Stimulated activated CD4-positive, alpha-beta T cell treated with anti-CD3 and anti-CD28 coated beads, Interleukin-4, amount 100 ng/mL, for 4 hours (primary cell): ENCODE measurements at regions not wholly inside any gene's neighbourhood (a gene's known extent, or its start where the extent isn't known, plus 50 kb on each side); places are given as distances from the start of the nearest gene placed in this dataset.

Source experiments
- DNase-seq, 2 experiments: peaks; one replicate each; pipeline ENCODE4 v3.0.0-alpha.2; 2020

- no peak for DNase-seq
Observed at GRCh38 chr10:128921389-128922022, 545.5 kb upstream of the MGMT start.

DNA sequence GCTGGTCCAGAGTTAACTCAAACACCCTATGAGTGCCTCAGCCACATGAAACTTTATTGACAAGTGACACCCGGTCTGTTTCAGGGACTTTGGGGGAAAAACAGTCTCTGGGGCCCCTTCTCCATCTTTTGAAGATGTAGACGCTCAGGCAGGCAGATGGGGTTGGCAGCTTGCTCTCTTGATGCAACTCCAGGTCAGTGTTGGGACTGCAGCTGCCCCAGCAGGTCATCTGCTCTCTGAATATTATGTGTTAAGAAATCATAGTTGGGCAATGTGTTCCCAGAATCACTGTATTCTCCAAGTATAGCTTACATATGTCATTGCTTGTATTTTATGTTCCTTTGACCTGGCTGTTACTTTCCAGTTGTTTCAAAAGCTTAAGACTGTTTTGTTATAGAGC, 544.9 kb upstream of the MGMT start:
- DNase-seq: no peak

DNA sequence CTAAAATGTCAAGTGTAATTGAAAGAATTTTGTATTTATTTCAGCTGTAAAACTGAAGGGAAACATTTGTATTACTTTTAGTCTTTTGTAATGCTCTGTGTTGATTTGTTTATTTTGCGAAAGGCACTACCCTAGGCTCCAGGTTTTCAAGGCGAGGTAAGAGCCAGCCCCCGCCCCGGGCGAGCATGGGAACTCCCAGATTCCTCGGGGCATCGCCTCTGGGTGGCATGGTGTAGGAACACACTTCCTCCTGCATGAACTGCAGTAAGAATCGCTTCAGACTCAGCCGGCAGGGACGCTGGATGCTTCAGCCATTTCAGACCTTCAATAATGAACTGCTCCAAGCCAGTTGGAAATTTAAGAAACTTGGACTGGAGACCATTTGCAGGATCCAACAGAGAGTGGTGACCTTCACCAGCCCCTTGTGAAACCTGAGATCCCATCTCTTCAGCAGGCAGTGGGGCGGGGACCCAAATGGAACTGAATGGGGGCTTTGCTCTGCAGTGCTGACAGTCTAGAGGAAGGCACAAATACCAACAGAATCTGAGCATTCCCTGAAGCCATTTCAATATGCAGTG, 544.3 kb upstream of the MGMT start:
- no peak for DNase-seq

GRCh38 chr10:128924918-128925317, 542.1 kb upstream of the MGMT start:
- DNase-seq: no peak

DNA sequence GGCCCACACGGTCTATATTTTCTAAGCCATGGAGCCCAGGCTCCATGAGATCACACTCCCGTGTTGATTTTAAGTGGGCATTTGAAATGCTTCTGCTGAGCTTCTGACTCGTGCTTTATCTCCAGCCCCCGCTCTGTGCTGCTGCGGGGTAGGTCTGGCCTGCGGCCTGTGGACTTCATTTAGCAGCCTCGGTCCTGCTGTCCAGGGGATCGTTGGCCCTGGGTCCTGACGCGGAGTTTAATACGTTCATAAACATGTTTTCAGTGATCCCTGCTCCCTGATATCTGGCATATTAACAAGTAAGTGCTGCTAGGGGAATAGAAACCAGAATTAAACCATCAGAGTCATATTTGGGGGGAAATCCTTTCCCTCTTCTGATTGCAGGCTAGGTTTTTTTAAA, 540.3 kb upstream of the MGMT start:
- no peak for DNase-seq

- no peak for DNase-seq
Observed at GRCh38 chr10:128927497-128928161, 539.4 kb upstream of the MGMT start.

GRCh38 chr10:128928231-128928836, 538.7 kb upstream of the MGMT start:
- DNase-seq: no peak

DNA sequence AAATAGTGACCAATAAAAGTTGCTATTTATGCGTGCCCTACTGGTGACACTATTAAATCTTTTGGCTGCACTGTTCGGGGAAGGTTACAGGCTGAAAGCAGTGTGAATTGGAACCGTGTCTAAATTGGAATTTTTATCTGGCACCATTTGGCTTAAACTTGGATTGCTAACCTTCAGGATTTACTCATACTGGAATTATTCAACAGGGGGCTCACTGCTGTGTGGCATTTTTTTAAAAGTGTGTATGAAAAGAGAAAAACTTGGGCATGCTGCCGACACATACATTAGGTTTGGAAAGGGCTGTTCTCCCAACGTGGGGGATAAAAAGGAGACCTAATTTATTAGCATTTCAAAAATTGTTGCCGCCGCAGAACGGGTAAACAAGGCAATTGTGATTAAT, 537.9 kb upstream of the MGMT start:
- DNase-seq: no peak

DNA sequence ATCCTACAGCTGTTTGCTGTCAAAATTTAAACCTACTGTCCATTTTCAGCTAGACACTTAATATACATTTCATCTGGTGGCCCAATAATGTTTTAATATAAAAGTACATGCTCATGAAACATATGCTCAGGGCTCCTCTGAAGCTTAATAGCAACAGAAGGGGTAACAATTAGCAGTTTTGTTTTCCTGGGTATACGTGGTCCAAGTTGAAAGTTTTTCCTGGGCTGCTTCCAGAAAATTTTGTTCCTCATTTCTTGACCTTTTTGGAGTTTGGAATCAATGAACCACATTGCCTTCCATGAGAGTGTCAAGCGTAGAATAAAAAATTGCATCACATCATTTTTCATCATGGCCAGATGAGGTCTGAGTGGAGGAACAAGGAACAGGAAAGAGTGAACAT, 537.3 kb upstream of the MGMT start:
- no peak for DNase-seq

DNA sequence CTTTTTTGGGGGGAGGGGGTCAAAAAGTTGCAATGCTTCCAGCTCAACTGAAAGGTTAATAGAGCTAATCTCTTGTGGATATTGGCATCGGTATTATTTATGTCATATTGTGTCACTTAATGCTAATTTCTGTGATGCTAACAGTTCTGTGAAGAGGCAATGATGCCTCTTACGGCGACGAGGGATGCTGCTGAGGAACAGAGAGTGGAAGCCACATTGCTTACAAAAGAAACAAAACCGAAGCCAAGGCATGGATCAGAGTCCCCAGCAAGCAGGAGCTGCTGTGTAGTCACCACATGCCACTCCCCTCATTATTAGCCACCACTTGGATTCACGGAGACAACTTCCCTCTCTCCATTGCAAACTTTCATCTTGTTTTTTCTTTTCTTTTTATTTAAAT, 536.5 kb upstream of the MGMT start:
- DNase-seq: no peak

- DNase-seq: no peak
Observed at GRCh38 chr10:128932071-128932820, 534.8 kb upstream of the MGMT start.

DNA sequence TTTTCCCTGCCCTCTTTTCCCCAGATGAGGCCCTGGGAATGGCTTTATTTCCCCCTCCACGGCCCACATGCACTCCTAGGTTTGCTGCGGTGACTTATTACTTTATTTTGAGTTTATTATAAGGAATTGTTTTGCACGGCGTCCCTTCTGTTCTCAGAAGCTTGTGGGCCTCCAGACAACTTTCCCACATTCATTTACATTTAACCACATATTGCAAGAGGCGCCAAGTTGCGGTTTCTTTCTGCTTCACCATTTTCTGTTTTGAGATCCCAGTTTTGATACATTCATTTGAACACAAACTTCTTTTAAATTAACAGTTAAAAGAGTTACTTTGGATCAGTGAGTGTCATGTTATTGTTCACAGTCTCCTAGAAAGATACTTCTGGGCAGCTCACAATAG, 532.5 kb upstream of the MGMT start:
- no peak for DNase-seq

DNA sequence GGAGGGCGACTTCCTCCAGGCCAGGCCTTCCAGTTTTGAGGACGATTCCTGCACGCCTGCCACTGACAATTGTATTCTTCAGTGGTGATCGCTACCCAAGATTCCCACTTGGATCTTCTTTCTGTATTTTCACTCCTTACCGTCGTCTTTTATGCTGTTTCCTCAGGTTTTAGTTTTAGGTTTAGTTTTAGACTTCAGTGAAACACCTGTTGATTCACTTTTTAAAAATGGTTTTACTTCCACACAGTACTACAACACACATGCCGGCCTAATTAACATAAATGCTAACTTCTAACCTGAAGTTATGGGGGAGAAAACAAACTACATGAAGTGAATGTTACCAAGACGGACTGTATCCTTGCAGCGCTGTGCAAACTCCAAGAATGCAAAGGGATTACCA, 530.6 kb upstream of the MGMT start:
- DNase-seq: no peak

DNA sequence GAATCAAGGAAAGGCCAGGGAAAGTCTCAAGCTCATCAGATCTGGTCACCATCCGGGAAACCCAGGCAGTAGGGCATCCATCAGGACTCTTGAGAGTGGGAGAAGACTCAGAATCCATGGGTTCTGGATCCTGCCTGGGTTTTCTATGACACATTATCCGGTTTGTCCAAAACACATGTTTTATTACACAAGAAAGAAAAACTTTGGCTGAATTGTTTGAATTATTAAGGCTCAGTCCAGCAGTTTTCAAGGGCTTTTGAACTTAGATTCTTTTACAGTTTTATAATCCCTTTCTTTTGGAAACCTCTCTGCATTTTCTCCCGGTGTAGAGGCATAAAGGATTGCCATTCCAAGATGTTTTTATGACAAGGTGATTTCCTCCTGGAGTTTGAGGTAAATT, 528.5 kb upstream of the MGMT start:
- DNase-seq: no peak

- no peak for DNase-seq
Observed at GRCh38 chr10:128940081-128940480, 527.0 kb upstream of the MGMT start.

DNA sequence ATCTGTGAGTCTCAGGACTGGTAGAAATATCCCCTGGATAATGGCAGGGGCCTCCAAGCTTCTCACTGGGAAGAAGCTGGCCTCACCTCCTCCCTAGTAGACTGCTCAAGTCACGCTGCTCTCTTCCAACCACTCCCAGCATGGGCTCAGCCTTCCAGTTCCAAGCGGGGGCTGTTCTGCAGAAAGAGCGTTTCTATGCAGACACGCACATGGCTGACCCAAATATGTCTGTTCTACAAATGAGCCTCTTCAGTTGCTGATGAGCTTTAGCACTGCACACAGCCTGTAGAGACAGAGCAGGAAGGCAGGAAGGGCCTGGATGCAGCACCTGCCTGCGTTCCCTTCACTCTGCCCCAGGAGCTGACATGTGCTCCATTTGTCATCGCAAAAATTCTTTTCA, 523.9 kb upstream of the MGMT start:
- DNase-seq: no peak

GRCh38 chr10:128945398-128945797, 521.6 kb upstream of the MGMT start:
- DNase-seq: no peak

DNA sequence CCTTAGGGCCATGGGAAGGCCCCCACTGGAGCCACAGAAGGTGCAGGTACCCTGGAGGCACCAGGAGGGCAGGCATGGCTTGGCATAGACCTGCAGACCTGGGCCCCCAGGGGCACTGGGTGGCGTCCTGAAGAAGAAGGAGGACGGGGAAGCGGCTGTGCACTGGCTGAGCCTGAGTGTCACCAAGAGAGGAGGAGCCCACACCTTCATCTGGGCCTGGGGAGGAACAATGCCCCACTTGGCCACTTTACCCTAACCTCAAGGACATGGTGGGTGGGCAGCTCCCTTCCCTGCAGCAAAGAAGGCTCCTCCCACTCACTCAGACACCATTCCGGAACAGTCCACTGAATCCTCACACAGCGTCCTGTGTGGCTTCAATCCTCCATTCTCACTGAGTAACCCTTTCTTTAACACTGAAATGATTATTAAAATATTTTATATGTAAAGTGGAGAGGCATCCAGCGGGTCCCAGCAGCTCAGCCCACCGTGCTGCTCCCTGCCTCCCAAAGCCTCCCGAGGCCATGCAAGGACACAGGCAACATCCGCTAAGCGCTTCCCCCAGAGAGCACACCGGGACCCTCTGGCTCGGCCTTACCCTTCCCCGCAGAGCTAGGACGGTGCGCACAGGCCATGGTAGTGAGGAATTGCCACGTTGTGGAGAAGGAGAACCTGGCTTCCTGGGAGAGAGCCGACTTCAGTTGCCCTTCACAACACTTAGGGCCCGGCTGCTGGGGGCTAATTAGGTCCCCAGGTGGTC, 516.7 kb upstream of the MGMT start:
- no peak for DNase-seq

GRCh38 chr10:128950916-128951275, 516.1 kb upstream of the MGMT start:
- DNase-seq: no peak

- DNase-seq: no peak
Observed at GRCh38 chr10:128952856-128953255, 514.2 kb upstream of the MGMT start.

DNA sequence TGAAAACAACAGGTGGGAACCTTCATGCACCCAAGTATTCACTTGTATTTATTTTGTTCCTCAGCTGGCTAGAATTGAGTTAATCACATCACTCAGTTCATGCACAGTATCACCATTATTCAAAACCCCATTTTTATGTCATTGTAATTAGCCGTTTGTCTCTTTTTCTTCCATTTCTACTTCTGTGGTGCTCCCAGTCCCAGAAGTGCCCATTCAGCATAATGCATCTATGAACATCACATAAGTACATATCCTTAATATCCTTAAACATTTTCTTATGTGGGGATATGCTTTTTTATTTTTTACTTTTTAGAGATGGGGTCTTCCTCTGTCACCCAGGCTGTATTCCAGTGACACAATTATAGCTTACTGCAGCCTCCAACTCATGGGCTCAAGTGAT, 510.9 kb upstream of the MGMT start:
- DNase-seq: no peak

DNA sequence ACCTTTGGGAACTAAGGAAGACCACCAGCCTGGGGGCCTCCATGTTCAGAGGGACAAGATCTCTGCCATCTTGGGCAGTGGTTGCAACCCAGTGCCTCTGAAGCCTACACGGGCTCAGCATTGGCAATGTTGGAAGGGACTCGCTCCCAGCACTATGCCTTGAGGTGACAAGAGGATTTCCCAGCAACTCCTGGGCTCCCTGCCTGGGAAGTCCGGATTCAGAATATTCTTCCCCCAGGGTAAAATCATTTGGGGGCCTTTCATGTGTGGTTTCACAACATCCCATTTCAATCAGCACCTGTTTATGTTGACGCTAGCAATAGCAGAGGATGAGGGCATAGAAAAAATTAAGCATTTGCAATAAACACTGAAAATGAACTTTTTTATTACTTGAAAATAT, 509.8 kb upstream of the MGMT start:
- DNase-seq: no peak
